Upper lobe of left lung (tissue), 6 donors: ENCODE measurements at regions not wholly inside any gene's neighbourhood (a gene's known extent, or its start where the extent isn't known, plus 50 kb on each side); places are given as distances from the start of the nearest gene placed in this dataset.

Experiments
- ATAC-seq, 2 donors: fragments of 200-7000 bp; cut with Tn5 transposase; one replicate each; pipeline ENCODE4 v1.9.1; 2022; ENCODE audit warnings: mild to moderate bottlenecking in 2 of 2, moderate library complexity in 2 of 2; ENCODE audit not compliant: low FRiP score in 2 of 2
- DNase-seq, 2 donors: peaks; one replicate each; pipeline ENCODE4 v3.0.0-alpha.2; 2019 to 2020
- H3K27ac ChIP-seq, 4 donors: fragments of 200-600 bp; sonication (generic); one replicate each; pipeline ENCODE4 v1.5.1; 2016 to 2019
- H3K27me3 ChIP-seq, 4 donors: fragments of 200-600 bp; sonication (generic); one replicate each; pipeline ENCODE4 v1.5.1; 2017 to 2019
- H3K36me3 ChIP-seq, 4 donors: fragments of 200-600 bp; sonication (generic); one replicate each; pipeline ENCODE4 v1.5.1; 2016 to 2019
- H3K4me1 ChIP-seq, 4 donors: fragments of 200-600 bp; sonication (generic); one replicate each; pipeline ENCODE4 v1.5.1; 2018 to 2019
- H3K4me3 ChIP-seq, 4 donors: fragments of 200-600 bp; sonication (generic); one replicate each; pipeline ENCODE4 v1.5.1; 2017 to 2019; ENCODE audit warnings: mild to moderate bottlenecking in 2 of 4, moderate library complexity in 1 of 4
- H3K9me3 ChIP-seq, 4 donors: fragments of 200-600 bp; sonication (generic); one replicate each; pipeline ENCODE4 v1.5.1; 2018 to 2019
- CTCF ChIP-seq, 6 experiments: fragments of 450-650 bp in 4 of 6; fragments of 200-600 bp in 2 of 6; sonication (generic) in 2 of 6; IDR thresholded peaks; one replicate each; pipeline ENCODE4 v1.5.1; 2016 to 2019; ENCODE audit warnings: antibody characterized with exemption in 6 of 6
- EP300 ChIP-seq, 4 donors: sonication (generic); formaldehyde crosslinking; IDR thresholded peaks; one replicate each; pipeline ENCODE4 v1.5.1; 2017; ENCODE audit warnings: antibody characterized with exemption in 4 of 4, control low read depth in 2 of 4
- POLR2A ChIP-seq, 4 donors: fragments of 450-650 bp; IDR thresholded peaks; one replicate each; pipeline ENCODE4 v1.5.1; 2016 to 2017; ENCODE audit warnings: antibody characterized with exemption in 4 of 4, mild to moderate bottlenecking in 2 of 4
- POLR2AphosphoS5 ChIP-seq, 2 donors: sonication (generic); formaldehyde crosslinking; IDR thresholded peaks; one replicate each; pipeline ENCODE4 v1.5.1; 2017; ENCODE audit warnings: antibody characterized with exemption in 2 of 2
- WGBS, 2 donors: methylation state at CpG; one replicate each; pipeline ENCODE4 v1.1.5; 2017 to 2018; 5-methylcytosine and 5-hydroxymethylcytosine counted together
- donor health status: DM: no; HTN: no; CAD: no; lungs with moderate emphysema.
- donor health status: DM: no; HTN: yes; CAD: no; lungs with severe emphysema.

DNA sequence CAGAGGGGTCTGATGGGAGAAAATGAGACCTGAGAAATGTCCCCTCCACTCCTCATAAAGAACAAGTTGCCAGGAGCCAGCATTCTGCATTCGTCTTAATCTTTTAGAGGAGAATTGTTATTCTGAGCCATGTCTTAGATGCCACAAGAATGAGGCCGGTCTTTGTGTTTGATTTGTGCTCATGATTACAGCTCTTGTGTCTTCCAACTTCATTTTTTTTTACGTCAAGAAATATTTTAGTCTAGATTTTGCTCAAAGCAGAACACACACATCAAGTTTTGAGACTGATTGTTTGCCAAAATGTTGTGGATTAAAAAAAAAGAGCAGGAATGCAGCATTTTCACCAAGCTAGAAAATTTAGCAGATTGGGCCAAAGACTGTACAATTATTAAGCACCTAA, 130.6 kb upstream of the PITX2 start:
- H3K4me3 ChIP-seq = no peak overlapping the region
- ATAC-seq (no peak), DNase-seq (no peak)
- TF ChIP-seq EP300 (IDR thresholded peaks at IDR 0.05) (no peak), POLR2A (IDR thresholded peaks at IDR 0.05) (no peak), POLR2AphosphoS5 (IDR thresholded peaks at IDR 0.05) (no peak), CTCF (IDR thresholded peaks at IDR 0.05) (no peak)
- 50 to 51% methylated on average over 3 of the region's 3 CpGs for WGBS, 2 donors
- no peak overlapping the region for H3K27ac ChIP-seq
- H3K4me1 ChIP-seq = no peaks in the 10 kb centered on the region
- no peaks in the 10 kb centered on the region for H3K27me3 ChIP-seq
- H3K36me3 ChIP-seq = no peaks in the 10 kb centered on the region
- no peaks in the 10 kb centered on the region for H3K9me3 ChIP-seq

DNA sequence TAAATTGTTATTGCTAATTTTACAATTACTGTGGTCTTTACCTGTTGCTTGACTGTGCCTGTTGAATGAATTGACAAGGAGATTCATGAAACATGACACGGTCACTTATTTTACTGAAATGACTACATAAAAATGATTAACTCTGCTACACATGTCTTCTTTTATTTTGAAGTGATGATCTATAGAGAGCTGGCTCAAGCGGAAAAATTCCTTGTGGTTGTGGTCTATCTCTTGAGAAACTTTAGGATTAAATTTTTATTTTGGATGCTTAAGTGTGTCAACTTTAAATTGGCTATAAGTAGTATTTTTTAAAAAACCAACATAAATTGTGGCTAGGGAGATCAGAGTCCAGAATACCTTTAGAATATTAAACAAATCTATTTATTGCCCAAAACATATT, 131.8 kb upstream of the PITX2 start:
- Histone ChIP-seq H3K4me1 (no peaks in the 10 kb centered on the region), H3K27ac (no peak overlapping the region), H3K36me3 (no peaks in the 10 kb centered on the region), H3K27me3 (no peaks in the 10 kb centered on the region), H3K4me3 (no peak overlapping the region), H3K9me3 (no peaks in the 10 kb centered on the region)
- WGBS, 2 donors = 82 to 83% methylated on average over 2 of the region's 2 CpGs
- no peak for ATAC-seq
- TF ChIP-seq CTCF (IDR thresholded peaks at IDR 0.05) (no peak), POLR2A (IDR thresholded peaks at IDR 0.05) (no peak), POLR2AphosphoS5 (IDR thresholded peaks at IDR 0.05) (no peak), EP300 (IDR thresholded peaks at IDR 0.05) (no peak)
- no peak for DNase-seq

- Histone ChIP-seq H3K4me3 (no peak overlapping the region), H3K27me3 (no peaks in the 10 kb centered on the region), H3K27ac (no peak overlapping the region), H3K9me3 (no peaks in the 10 kb centered on the region), H3K36me3 (no peaks in the 10 kb centered on the region), H3K4me1 (no peaks in the 10 kb centered on the region)
- ATAC-seq (no peak), DNase-seq (no peak)
- no peak for TF ChIP-seq POLR2AphosphoS5 (IDR thresholded peaks at IDR 0.05)
- no peak for TF ChIP-seq CTCF (IDR thresholded peaks at IDR 0.05)
- TF ChIP-seq EP300 (IDR thresholded peaks at IDR 0.05) = no peak
- no peak for TF ChIP-seq POLR2A (IDR thresholded peaks at IDR 0.05)
- WGBS, 2 donors = 48 to 50% methylated on average over 2 of the region's 2 CpGs
Observed at GRCh38 chr4:110769578-110769977, 146.7 kb upstream of the PITX2 start.

DNA sequence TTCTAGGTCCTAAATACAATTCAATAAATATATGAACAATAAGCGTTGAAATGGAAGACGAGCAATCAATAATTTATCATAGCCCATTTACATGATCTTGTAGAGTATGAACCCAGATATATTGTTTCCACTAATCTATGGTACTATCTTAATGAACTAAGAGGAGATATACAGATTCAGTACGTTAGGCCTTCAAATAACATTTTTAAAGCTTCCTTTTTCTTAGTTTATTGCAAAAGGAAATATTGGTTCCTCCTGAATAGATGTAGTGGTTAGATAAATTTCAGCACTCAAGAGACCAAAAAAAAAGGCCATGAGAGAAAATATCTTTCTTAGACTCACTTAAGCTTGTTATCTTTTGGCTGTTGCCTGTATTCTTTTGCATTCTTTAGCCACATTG, 147.5 kb upstream of the PITX2 start:
- WGBS, 2 donors = 68 to 69% methylated on average over 3 of the region's 3 CpGs
- no peaks in the 10 kb centered on the region for H3K27me3 ChIP-seq
- TF ChIP-seq CTCF (IDR thresholded peaks at IDR 0.05) (no peak), POLR2AphosphoS5 (IDR thresholded peaks at IDR 0.05) (no peak), EP300 (IDR thresholded peaks at IDR 0.05) (no peak), POLR2A (IDR thresholded peaks at IDR 0.05) (no peak)
- DNase-seq (no peak), ATAC-seq (no peak)
- no peaks in the 10 kb centered on the region for H3K4me1 ChIP-seq
- H3K27ac ChIP-seq = no peak overlapping the region
- no peaks in the 10 kb centered on the region for H3K9me3 ChIP-seq
- H3K4me3 ChIP-seq = no peak overlapping the region
- no peaks in the 10 kb centered on the region for H3K36me3 ChIP-seq

DNA sequence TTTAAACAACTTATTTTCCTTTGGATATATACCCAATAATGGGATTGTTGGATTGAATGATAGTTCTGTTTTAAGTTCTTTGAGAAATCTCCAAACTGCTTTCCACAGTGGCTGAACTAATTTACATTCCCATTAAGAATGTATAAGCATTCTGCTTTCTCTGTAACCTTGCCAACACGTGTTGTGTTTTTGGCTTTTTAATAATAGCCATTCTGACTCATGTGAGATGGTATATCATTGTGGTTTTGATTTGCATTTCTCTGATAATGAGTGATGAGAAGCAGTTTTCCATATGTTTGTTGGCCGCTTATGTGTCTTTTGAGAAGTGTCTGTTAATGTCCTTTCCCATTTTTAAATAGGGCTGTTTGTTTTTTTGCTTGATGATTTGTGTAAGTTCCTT, 155.6 kb upstream of the PITX2 start:
- ATAC-seq = no peak
- Histone ChIP-seq H3K4me3 (no peak overlapping the region), H3K4me1 (no peaks in the 10 kb centered on the region), H3K36me3 (no peaks in the 10 kb centered on the region), H3K27ac (no peak overlapping the region), H3K9me3 (no peaks in the 10 kb centered on the region), H3K27me3 (no peaks in the 10 kb centered on the region)
- TF ChIP-seq POLR2AphosphoS5 (IDR thresholded peaks at IDR 0.05) = no peak
- TF ChIP-seq POLR2A (IDR thresholded peaks at IDR 0.05) = no peak
- no peak for TF ChIP-seq CTCF (IDR thresholded peaks at IDR 0.05)
- no peak for TF ChIP-seq EP300 (IDR thresholded peaks at IDR 0.05)
- WGBS, 2 donors = 69 to 71% methylated on average over 2 of the region's 2 CpGs
- DNase-seq = no peak
